ENCODE measurements at regions not wholly inside any gene's neighbourhood (a gene's known extent, or its start where the extent isn't known, plus 50 kb on each side); places are given as distances from the start of the nearest gene placed in this dataset.
A peak's percentile ranks its signal among the peaks of the same experiment; 100 is the strongest.
"Not testable (repeated sequence)": the region's sequence is repeated elsewhere in the genome, so short reads cannot be mapped to it uniquely, and the experiment has no call there.

DNA sequence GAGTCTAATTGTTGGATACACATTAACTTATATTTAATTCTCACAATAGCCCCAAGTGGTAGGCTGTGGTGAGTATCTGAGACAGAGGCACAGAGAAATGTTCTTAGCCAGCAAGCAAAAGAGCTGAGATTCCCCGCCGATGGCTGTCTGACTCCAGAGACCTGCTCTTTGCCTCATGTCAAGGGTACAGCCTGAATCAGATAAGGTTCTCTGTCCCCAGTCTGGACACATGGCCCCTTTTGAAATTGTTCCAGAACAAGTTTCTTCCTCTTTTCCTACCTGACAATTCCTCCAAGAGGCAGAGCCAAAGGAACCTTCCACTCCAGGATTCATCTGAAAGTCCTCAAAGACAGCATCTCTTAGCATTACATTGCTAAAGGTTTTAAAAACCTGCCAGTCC, 512.9 kb upstream of the TNP1 start:
- no peak for DNase-seq (ENCODE audit: low spot score)

- no peak for DNase-seq (ENCODE audit: low spot score)
These were observed 511.9 kb upstream of the TNP1 start for GRCh38 chr2:217371781-217372213.

DNA sequence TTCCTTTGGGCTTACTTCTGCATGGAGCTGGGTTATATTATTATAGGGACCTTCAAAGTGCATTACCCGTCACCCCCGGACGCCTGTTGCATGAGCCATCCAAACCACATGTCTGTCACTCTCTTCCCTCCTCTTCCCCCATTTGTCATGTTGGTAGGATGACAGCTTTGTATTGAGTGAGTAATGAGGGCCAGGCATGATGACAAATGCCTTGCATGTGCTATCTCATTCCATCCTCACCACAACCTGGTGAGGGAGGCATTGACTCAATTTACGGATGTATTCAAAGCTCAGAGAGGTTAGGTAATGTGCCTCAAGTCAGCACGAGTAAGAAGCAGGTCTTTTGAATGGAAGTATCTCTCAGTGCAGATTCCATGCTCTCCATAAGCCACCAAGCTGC, 510.5 kb upstream of the TNP1 start:
- DNase-seq (ENCODE audit: low spot score) = no peak

- no peak for DNase-seq (ENCODE audit: low spot score)
These were observed 507.6 kb upstream of the TNP1 start for GRCh38 chr2:217367464-217367863.

DNA sequence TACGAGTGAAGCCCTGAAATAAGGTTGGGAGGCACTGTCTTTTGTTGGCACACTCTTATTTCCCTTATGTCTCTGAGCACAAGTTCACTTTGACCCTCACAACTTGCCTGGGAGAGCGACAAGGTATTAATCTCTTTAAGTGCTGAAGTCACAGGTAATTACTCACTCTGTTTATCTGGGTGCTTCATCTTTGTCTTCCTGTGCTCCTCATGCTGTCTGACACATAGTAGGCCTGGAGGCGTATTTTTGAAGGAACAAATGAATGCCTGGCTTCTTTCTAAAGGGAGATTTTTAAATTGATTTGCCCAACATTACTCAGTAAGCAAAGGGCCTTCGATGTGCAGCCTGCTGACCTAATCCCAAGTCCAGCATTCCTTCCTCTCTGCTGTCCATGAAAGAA, 507.1 kb upstream of the TNP1 start:
- DNase-seq (ENCODE audit: low spot score) = no peak

GRCh38 chr2:217366266-217366895, 506.5 kb upstream of the TNP1 start:
- DNase-seq (ENCODE audit: low spot score) = no peak

DNA sequence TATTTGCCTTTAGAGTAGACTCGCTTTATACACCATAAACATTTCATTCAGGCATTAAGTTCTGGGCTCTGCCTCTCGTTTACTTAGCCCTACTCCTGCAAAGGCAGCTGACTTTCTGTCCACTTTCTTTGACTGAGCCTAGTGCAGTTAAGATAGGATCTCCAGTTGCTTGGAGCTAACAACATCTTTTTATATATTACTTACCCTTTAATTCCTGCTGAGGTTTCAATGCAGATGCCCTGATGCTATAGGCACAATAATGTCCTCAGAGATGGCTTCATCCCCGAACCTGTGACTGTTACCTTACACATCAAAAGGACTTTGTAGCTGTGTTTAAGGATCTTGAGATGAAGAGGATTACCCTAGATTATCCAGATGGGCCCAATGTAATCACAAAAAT, 505.8 kb upstream of the TNP1 start:
- no peak for DNase-seq (ENCODE audit: low spot score)

DNA sequence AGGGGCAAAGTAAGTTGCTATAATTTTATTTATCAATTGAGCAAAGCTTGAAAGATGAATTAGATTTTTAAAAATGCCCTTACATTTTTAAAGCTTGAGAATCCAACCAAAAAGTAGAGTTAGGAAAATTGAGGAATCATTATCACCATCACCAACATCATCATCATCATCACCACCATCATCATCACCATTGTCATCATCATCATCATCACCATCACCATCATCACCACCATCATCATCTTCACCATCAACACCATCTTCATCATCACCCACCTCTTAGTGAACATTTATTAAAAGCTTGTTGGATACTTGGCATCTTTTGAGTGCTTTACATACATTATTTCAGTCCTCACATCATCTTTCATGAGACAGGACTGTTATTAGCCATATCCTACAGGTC, 504.4 kb upstream of the TNP1 start:
- DNase-seq (ENCODE audit: low spot score) = no peak

DNA sequence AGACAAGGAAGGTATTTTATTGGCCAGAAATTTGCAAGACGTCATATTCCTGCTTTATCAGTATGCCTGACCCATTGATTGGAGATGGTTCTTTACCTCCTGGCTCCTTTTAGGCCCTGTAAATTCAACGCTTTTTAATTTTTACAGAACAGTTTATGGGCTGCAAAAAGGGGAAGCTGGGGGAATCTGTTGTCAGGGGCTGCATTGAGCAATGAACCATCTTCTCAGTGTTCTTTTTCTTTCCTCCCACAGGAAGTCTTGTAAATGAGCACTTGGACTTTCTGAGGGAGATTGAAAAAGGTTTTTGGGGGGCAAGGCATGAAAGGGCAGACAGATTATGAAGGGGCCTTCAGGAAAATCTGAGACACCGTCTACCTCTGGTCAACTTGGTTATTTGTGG, 503.6 kb upstream of the TNP1 start:
- no peak for DNase-seq (ENCODE audit: low spot score)

GRCh38 chr2:217362710-217363109, 502.8 kb upstream of the TNP1 start:
- no peak for DNase-seq (ENCODE audit: low spot score)

- no peak for DNase-seq (ENCODE audit: low spot score)
These were observed 502.4 kb upstream of the TNP1 start for GRCh38 chr2:217362286-217362685.

GRCh38 chr2:217361483-217361880, 501.6 kb upstream of the TNP1 start:
- no peak for DNase-seq (ENCODE audit: low spot score)

DNA sequence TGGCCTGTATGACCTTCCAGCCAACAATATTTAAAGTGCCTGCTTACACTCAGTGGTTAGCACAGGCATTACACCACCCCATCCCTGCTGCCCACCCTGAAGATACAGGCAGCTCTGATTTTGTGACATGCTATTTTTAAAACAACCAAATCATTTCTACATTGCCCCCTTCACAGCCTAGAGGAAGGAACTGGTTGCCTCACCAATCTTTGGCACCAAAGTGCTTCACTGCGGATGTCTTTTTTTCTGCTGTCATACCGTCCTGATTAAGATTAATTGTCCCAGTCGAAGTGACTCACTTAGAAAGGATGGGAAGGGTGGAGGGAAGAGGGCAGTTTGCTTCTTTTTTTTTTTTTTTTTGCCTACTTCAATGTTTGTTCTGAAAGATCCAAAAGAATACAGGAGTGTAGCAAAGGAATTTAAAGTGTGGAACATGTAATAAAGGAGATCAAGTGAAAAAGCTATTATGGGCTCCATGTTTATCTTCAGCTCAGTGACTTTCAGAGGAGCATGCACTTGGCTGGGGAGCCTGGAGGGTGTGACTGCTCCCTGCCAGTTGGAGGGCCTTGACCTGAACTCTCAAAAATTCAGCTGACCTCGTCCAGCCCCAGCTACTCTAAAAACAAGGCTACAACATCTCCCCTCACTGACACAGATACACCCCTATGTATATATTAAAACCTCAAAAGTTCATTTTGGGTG, 501.1 kb upstream of the TNP1 start:
- DNase-seq (ENCODE audit: low spot score) = no peak

- DNase-seq (ENCODE audit: low spot score) = no peak
These were observed 500.2 kb upstream of the TNP1 start for GRCh38 chr2:217360111-217360510.

DNA sequence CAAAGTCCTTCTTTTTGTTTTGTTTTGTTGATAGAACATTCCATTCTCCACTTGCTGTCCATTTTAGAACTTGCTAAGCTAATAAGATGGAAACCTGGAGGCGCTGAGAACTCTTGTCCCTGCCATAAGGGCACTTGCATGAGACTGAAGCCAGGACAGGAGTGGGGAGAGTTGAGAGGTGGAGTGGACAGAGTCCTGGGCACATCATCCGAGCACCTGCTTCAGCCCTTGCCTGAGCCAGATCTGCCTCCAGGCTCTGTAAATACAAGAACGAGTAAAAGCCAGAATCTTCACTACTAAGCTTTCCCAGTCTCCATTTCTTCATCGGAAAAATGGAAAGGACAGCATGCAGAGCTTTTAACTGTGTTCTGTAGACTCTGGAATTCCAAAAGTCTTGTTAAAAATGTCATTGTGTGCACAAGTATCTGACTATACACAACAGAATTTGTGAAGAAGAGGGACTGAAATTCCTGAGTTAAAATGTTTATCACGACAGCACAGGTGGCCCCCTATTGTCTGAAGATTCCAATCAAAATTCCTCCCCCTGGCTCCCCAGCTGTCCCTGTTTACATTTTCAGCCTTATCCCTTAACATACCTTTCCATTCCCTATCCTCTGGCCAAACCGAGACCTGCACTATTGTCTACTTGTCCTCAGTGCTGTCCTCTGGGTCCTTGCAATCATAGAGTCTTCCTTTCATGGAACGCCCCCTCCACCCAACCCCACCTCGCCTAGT, 498.2 kb upstream of the TNP1 start:
- DNase-seq (ENCODE audit: low spot score) = no peak

DNA sequence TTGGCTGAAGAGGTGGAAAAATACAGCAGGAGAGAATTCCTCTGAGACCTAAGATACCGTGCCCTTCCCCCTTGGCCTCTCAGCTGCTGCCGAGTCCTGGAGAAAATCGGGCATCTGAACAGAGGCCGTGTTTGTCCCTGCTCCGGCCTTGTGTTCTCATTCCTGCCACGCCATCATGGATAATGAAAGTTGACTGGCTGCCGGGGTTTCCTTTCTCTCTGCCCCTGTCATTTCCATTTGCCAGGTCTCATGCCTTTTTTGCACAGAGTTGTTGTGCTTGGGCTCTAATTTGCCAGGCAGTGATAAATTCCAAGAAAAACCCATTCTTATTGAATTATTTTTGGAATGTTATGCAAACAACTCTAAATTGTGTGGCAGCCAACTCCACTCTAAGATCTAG, 496.9 kb upstream of the TNP1 start:
- no peak for DNase-seq (ENCODE audit: low spot score)

- no peak for DNase-seq (ENCODE audit: low spot score)
These were observed 496.3 kb upstream of the TNP1 start for GRCh38 chr2:217356142-217356541.

DNA sequence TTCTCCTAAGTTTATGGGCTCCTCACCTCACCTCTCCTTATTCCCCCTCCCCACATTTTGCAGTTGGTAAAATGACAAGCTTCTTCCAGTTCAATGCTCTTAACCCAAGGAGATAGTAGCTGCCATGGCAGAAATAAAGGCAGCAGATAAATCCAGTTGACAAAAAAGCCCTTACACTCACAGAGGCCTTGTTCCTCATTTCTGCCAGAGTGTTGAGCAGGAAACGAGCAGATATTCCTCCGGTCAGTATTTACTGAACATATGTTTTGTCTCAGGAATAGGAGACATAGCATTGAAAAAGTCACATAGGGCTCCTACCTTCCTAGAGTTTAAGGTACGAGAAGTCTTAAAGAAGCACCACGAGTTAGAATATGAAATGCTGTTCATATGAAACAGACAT, 493.7 kb upstream of the TNP1 start:
- DNase-seq (ENCODE audit: low spot score) = no peak

GRCh38 chr2:217351378-217351777, 491.5 kb upstream of the TNP1 start:
- no peak for DNase-seq (ENCODE audit: low spot score)

GRCh38 chr2:217349251-217349650, 489.4 kb upstream of the TNP1 start:
- DNase-seq (ENCODE audit: low spot score) = no peak

GRCh38 chr2:217347630-217348029, 487.8 kb upstream of the TNP1 start:
- not testable (repeated sequence) for DNase-seq (ENCODE audit: low spot score)

DNA sequence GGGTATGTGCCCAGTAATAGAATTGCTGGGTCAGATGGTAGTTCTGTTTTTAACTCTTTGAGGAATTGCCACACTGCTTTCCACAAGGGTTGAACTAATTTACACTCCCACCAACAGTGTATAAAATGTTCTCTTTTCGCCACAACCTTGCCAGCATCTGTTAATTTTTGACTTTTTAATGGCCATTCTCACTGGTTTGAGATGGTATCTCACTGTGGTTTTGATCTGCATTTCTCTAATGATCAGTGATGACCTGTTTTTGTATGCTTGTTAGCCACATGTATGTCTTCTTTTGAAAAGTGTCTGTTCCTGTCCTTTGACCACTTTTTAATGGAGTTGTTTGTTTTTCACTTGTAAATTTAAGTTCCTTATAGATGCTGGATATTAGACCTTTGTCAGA, 486.2 kb upstream of the TNP1 start:
- DNase-seq (ENCODE audit: low spot score) = peak; percentile 48

GRCh38 chr2:217340899-217341298, 481.0 kb upstream of the TNP1 start:
- no peak for DNase-seq (ENCODE audit: low spot score)

Measured in HT-29 (cell line).